ENCODE measurements at regions not wholly inside any gene's neighbourhood (a gene's known extent, or its start where the extent isn't known, plus 50 kb on each side); places are given as distances from the start of the nearest gene placed in this dataset.

DNA sequence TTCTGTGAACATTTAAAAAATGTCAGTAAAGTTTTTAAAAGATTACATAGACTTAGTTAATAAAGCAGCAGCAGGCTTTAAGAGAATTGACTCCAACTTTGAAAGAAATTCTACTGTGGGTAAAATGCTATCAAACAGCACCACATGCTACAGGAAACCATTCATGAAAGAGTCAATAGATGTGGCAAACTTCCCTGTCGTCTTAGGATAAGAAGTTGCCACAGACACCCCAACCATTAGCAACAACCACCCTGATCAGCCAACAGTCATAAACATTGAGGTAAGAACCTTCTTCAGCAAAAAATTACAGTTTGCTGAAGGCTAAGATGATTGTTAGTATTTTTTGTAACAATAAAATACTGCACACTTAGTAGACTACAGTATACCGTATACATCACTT, 278.2 kb downstream of the CSNK1G3 start:
- DNase-seq (ENCODE audit: low read depth in 2 of 2), result no peak

DNA sequence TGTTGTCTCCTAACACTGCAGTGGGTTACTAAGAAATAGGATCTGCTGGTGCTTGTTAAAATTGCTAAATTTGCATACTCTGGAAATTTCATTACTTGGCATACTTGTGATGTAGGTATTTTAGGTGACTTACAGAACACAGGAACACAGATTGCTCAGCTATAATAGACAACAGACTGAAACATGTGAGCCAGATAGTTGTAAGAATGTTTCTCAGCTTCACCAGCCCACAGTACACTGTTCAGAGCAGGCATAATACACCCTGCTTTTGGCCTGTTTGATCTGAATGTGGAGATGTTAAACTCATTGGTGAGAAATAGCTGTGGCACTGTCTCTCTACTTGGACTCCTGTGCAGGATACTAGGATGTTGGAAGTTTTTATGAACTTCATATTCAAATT, 275.7 kb downstream of the CSNK1G3 start:
- DNase-seq (ENCODE audit: low read depth in 2 of 2), result no peak

DNA sequence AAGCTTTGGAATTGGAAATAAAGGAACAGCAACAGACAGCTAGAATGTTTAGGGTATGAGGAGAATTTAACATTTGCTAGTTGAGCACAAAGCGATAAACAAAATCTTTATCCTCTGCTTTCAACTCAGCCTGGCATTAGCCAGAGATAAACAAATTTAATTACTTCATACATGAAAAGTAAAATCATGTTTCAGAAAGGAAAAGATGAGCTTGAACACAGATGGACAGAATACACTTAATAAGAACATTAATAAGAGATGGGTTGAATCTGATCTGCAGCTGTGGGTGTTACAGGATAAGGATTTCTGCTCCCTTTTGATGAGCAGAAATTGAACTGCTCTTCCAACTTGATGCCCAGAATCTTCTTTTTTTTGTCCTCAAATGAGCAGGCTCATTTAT, 275.2 kb downstream of the CSNK1G3 start:
- no peak for DNase-seq (ENCODE audit: low read depth in 2 of 2)

DNA sequence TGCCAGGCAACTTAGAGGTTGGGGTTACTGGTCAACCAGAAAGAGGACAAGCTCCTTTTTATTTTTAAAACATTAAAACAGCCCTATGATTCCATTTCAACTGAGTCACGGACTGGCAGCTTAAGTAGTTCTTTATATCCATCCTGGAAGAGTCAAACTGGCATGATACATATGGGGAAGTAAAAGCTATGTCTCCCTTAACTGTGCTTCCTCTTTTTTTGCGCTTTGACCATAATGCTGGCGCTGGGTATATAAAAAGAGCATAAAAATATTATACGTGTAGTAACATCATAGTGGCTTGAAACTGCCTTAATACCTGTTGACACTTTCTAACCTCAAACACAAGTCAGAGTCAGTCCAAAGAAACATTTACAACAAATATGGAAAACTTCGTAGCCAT, 274.4 kb downstream of the CSNK1G3 start:
- DNase-seq (ENCODE audit: low read depth in 2 of 2), result no peak

DNA sequence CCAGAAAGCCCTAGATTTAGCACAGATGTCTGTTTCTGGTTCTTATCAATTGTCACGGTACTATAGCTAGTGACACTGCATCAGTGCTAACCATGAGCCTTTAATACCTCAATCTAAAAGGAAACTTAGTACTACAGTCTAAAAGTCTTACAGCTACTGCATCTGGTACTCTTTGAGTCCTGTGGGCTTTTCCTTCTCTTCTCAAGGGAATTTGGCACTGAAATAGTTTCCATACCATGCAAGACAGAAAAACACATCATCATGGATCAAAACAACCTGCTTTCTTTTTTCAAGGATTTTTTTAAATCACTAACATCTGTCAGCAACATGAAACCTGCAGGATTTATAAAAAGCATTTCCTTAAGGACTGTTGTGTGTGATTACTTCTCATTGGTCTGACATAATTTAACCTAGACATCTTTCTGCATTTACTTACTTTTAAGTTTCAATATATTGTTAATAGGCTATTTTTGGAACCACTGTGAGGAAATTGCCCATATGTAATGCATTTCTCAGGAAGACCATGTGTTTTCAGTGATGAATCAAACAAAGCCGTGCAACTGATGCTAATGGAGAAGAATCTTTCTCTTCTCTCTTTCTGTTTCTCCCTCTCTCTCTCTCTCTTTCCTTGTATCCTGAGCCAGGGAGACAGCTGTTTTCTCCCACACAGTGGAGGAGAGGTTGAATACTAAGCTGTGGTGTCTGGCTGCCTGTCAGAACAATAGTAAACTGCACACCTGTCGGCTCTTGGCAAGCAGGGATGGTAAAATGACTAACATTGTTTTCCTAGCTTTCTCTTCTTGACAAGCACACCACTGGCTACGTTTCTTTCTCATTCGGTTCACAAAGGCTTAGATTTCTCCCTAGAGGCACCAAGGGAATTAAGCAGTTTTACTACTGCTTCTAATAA, 273.4 kb downstream of the CSNK1G3 start:
- peak in 1 of 2 donors; percentile 81 for DNase-seq (ENCODE audit: low read depth in 2 of 2)

DNA sequence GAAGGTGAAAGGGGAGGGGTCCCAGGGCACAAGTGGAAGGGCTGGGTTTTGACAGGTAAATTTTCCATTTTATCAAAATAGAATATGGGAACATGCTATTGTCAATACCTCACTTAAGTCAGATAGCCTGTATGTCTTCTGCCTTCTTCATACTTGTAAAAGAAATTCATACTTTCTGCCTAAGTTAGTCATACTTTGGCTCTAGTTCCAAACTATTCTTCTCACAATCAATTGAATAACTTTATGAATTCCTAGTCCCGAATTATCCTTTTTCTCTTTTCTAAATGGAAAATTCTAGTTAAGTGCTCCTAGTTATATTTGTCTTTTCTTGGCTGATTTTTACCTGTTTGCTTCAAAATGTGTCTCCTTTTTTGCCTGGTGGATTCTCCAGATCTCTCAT, 271.4 kb downstream of the CSNK1G3 start:
- DNase-seq (ENCODE audit: low read depth in 2 of 2), result no peak

DNA sequence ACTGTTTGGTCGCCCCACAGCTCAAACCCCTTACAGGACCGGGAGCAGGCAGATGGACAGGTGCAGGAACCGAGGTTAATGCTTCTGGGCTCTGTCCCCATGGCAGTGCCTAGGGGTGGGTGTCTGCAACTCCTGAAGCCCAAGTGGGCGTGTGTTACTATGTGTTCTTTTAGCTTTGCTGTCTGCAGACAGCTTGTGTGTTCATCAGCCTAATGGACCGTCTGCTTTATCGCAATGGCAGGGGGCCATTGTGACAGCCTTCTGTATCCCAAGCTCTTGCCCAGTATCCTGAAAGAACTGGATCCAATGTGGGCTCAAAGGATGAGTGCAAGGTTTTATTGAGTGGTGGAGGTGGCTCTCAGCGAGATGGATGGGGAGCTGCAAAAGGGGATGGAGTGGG, 266.7 kb downstream of the CSNK1G3 start:
- no peak for DNase-seq (ENCODE audit: low read depth in 2 of 2)

DNA sequence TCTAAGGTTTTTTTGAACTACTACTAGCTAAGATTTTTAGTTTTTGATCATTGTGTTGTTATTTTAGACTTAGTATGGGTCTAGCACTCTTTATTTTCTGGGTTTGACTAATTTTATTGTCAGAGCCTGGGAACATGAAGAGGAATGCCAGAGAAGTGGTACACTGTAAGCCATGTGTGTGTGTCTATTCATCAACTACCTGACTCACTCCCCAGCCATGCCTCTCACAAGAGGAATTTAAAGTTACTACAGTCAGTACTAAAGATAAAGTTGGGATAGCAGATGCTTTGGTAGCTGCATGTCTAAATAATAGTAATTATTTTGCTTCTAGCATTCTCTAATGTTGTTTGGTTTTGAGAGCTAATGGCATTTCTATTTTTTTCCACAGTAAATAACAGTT, 264.8 kb downstream of the CSNK1G3 start:
- no peak for DNase-seq (ENCODE audit: low read depth in 2 of 2)

DNA sequence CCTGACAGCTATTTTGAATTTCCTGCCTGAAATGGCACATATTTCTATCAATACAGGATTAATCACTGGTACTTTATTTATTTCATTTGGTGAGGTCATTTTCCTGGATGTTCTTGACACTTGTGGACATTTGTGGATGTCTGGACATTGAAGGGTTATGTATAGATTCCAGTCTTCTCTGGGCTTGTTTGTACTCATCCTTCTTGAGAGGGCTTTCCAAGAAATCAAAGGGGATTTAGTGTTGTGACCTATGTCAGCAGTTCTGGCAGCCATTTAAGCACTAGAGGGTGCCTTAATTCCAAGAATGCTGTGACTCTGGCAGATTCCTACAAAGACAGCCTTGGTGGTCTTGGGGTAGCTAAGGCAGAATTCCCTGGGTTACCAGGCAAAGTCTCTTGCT, 259.7 kb downstream of the CSNK1G3 start:
- no peak for DNase-seq (ENCODE audit: low read depth in 2 of 2)

DNA sequence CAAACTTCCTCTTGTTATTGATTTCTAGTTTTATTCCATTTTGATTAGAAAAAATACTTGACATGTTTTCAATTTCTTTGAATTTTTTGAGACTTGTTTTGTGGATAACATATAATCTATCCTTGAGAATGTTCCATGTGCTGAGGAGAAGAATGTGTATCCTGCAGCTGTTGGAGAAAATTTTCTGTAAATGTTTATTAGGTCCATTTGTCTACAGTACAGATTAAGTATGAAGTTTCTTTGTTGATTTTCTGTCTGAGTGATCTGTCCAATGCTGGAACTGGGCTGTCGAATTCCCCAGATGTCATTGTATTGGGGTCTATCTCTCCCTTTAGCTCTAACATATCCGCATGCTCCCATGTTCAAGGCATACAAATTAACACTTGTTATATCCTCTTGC, 251.2 kb downstream of the CSNK1G3 start:
- no peak for DNase-seq (ENCODE audit: low read depth in 2 of 2)

DNA sequence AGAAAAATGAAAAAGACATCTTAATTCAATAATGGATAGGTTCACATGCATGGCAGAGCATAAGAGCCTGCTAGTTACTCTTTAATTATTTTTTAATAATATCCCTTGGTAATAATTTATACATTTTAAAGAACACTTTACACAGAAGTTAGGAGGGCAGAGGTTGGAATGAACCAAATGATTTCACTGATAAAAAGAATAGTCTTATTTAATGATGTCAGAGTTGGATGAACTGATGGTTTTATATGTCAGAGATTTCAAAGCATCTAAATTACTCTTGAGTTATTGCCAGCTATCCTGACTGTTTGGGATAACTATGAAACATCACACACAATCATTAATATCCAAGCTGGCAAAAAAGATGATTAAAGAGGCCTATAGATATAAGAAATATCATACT, 244.8 kb downstream of the CSNK1G3 start:
- DNase-seq (ENCODE audit: low read depth in 2 of 2), result no peak

DNA sequence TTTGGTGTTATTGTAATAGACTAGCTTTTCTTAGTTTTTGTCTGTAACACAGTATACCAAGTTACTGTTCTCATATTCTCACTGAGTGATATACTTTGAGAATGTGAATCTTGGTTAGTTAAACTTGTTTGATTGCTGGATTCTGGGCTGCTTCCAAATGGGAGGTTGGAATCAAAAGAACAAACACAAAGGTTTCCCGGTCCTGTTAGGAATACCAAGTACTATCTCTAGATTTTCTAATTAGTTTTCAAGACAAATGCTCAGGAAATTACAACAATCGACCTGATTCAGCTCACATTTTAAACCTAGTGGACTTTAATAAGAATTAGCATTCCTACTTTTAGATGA, 244.3 kb downstream of the CSNK1G3 start:
- peak in 1 of 2 donors; percentile 11 for DNase-seq (ENCODE audit: low read depth in 2 of 2)

DNA sequence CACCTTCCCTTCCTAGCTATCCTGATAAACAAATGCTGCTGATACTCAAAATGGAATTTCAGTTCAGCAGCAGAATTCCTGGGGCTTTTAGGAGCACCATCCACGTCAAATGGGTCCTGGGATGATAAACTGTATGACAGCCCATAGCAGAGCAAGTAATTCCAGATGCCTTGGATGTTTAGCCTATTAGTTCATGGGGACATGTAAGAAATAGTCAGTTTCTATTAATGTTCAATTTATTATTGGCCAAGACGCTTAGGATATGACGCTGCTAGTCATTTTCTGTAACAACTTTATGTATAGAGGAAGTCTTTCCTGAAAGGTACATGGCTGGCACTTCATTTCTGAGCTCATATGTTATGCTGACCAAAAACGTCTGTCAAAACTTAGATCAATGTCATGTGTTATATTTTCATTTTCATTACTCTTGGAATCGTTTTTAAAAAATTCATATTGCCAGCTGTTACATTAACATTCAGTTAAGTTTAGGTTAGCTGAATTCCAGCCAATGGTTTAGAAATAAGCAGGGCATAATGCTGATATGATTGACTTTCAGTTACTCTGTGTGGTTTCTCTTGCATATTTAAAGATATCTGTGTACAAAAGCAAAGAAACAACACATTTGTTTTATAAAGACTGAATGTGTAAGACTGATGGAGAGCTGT, 243.8 kb downstream of the CSNK1G3 start:
- DNase-seq (ENCODE audit: low read depth in 2 of 2), result peak in 1 of 2 donors; percentile 32

DNA sequence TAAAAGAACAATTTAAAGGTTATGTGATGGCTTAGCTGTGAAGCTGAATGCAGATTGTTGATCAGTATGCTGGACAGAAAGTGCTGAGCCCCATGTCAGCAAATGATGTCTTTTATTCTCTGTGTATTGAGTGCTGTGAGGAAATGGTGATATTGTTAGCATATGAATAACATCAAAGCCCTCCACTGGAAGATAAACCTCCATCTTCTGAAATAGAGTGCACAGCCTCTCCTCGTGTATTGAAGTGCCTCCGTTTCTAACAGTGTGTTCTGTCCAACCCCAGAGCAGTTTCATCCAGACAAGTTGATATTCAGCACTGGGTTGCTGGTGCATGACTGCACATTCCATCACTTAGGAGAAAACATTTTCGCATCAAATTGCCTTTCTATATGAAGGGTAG, 242.9 kb downstream of the CSNK1G3 start:
- DNase-seq (ENCODE audit: low read depth in 2 of 2), result peak in 1 of 2 donors; percentile 3

DNA sequence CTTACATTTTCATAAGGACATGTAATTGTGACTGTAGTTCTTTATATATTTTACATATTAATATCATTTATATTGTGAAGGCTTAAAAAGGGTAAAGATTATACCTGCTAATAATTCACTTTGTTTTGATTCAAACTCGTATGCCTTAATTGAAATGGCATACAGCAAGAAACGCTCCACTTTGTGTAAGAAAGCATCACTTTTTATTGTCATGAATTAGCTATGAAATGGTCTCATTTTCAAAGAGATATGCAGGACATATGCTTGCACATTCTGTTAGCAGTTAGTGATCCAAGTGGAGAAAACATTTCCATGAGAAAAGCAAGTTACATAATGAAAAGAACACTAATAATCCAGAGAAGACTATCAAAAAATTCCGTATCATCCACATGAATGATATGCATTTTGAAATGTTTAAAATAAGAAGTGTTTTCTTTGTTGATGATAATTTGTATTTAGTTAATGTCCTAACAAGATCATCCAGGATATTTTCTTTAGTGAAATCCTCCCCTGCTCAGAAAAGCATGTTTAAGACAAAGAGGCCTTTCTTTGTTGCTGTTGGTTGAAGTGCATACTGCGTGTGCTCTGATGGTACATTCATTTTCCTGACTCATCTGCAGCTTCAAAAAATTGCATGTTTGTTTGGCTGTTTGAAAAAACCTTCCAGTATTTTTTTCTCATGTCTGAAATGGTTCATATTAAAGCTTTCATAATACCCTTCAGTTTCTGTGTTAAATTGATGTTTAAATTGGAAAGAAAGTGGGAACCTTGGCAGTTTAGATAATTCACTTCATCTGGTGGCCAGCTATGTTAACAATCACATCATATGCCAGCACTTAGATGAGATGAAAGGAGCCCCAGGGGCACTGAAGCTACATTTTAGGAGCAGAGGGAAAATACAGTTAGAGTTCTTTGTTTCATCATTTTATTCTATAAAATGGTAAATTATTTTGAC, 242.2 kb downstream of the CSNK1G3 start:
- no peak for DNase-seq (ENCODE audit: low read depth in 2 of 2)

DNA sequence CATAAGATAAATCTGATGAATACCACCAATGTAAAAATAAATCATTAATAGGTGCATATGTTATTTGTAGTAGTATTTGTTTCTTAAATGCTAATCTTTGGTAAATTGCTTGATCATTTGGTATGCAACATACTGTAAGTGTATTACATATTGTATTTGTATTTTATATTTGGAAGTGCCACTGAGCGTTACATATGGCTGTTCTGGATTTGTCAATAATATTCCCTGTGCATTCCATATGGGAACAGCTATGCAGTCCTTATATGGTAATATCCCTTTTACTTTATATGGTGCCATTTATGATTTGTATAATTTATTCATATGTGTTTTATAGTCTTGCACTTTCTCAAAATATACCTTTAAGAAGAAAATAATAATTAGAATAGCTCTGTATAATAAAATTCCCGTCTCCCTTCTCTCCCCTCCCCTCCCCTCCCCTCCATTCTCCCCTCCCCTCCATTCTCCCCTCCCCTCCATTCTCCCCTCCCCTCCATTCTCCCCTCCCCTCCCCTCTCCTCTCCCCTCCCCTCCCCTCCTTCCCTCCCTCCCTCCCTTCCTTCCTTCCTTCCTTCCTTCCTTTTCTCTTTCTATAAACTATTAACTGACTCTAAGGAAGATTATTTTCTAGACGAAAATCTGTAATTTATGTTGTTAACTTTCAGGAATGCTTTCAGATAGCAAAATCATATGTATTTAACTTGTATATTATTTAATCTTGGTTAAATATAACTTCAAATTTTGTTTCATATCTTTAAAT, 241.4 kb downstream of the CSNK1G3 start:
- DNase-seq (ENCODE audit: low read depth in 2 of 2), result no peak

DNA sequence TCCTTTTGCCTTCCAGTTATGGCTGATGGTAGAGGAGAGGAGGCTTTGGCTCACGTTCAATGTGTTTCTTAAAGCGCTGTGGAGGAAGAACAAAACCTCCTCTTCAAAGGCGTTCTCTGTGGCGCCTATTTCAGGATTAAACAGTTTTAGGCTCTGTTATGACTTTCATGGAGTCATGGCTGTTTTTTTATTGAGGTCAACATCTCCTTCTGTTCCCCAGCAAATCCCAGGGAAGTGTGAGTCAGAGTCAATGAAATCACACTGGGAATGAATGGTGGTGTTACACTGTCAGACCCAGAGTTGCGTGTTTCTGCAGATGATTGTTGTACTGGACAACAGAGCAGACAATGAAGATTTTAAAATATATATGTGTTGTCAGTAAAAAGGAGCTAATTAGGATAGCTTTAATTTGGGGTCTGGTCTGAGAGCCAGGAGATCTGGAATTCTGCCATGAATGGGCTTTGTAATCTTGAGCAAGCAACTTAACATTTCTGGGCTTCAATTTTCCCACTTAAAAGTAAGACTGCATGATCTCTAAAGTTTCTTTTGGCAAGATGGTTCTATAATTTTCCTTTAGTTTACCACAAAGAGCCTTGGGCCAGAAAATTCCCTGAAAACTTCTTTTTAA, 240.7 kb downstream of the CSNK1G3 start:
- DNase-seq (ENCODE audit: low read depth in 2 of 2), result peak in 1 of 2 donors; percentile 85

DNA sequence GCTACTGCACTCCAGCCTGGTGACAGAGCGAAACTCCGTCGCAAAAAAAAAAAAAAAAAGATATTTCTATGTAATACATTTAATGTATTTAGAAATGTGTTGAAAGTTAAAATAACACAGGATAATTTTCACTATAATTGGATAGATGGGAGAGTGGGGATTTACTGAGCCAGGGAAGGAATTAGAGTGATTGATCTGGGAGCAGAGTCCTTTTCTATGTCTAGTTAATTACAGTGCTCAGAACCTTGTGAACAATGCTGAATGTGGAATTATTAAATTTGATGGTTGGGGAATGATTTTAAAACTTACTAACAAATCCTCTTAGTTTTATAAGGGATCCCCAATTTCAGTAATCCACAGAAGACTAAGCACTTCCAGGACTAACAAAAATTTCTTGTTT, 239.7 kb downstream of the CSNK1G3 start:
- DNase-seq (ENCODE audit: low read depth in 2 of 2), result no peak

DNA sequence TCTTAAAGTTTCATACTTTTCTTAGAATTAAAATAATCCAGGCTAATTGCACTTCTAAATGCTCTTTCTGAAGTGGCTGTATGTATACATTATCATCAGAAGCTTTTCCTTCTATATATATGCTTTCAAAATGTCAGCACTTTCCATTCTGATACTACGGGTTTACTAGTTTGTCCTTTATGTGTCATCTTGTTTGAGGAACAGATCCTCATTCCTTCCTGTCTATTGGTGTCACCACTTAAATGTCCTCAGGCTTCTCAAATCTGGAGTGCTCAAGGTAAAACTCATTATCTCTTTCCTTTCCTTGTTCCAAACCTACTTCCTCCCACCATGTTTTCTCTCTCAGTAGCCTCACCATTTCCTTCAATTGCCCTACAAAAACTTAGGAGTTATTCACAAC, 236.3 kb downstream of the CSNK1G3 start:
- no peak for DNase-seq (ENCODE audit: low read depth in 2 of 2)

DNA sequence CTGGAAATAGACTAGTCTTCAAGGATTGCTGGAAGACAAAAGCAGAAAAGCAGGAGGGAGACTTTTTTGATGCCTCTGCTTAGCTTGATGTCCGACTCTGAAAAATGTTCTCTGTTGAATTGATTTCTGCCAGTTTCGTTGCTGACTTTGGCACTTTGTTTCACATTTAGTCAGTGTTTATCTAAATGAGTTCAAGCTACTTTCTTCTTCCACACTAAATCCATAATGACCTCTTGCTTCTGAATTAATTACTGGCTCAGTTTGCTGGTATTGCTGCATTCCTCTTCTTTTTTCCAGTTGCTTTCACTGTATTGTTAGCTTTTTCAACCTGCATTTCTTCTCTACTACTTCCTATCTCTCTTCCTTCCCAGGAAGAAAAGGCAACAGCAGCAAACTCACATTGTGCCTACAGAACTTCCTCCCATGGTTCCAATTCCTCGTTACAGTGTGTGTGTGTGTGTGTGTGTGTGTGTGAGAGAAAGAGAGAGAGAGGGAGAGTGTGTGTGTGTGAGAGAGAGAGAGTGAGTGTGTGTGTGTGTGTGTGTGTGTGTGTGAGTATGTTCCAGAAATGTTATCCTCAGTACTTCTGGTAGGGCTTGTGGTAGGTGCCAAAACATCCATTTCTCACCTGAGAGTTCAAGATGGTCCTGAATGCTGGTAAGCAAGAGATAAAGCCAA, 234.8 kb downstream of the CSNK1G3 start:
- peak in 1 of 2 donors; percentile 3 for DNase-seq (ENCODE audit: low read depth in 2 of 2)

Measured in dermis microvascular lymphatic vessel endothelial cell (primary cell).